ENCODE measurements at regions not wholly inside any gene's neighbourhood (a gene's known extent, or its start where the extent isn't known, plus 50 kb on each side); places are given as distances from the start of the nearest gene placed in this dataset.

GRCh38 chr10:35843524-35844181 is 201.6 kb upstream of the FZD8 start:
- H3K36me3 ChIP-seq, result no peaks in the 10 kb centered on the region
- H3K4me3 ChIP-seq, result no peak overlapping the region
- DNase-seq (ENCODE audit: low spot score in 2 of 2), result no peak
- no peaks in the 10 kb centered on the region for H3K27me3 ChIP-seq
- TF ChIP-seq POLR2A (IDR thresholded peaks at IDR 0.05), result no peak
- TF ChIP-seq EP300 (IDR thresholded peaks at IDR 0.05), result no peak
- no peak for TF ChIP-seq CTCF (IDR thresholded peaks at IDR 0.05)
- peaks cover 0 to 22% (median 3%) of the 10 kb centered on the region in 4 donors for H3K9me3 ChIP-seq
- H3K27ac ChIP-seq, result no peak overlapping the region
- peaks cover 0 to 13% (median 5%) of the 10 kb centered on the region in 4 donors for H3K4me1 ChIP-seq
- WGBS, 2 donors, result 28 to 29% methylated on average over 13 of the region's 13 CpGs

- no peak for DNase-seq (ENCODE audit: low spot score in 2 of 2)
- WGBS, 2 donors, result 86 to 92% methylated on average over 2 of the region's 2 CpGs
- Histone ChIP-seq H3K27me3 (no peaks in the 10 kb centered on the region), H3K4me3 (no peak overlapping the region), H3K9me3 (peaks cover 0 to 22% (median 3%) of the 10 kb centered on the region in 4 donors), H3K4me1 (no peaks in the 10 kb centered on the region), H3K36me3 (no peaks in the 10 kb centered on the region), H3K27ac (no peak overlapping the region)
- TF ChIP-seq EP300 (IDR thresholded peaks at IDR 0.05) (no peak), CTCF (IDR thresholded peaks at IDR 0.05) (no peak), POLR2A (IDR thresholded peaks at IDR 0.05) (no peak)
These were observed 196.0 kb upstream of the FZD8 start for GRCh38 chr10:35838054-35838453.

GRCh38 chr10:35835545-35835944 is 193.4 kb upstream of the FZD8 start:
- 95% methylated on average over 3 of the region's 3 CpGs for WGBS, 2 donors
- no peaks in the 10 kb centered on the region for H3K36me3 ChIP-seq
- TF ChIP-seq CTCF (IDR thresholded peaks at IDR 0.05), result no peak
- no peak for TF ChIP-seq POLR2A (IDR thresholded peaks at IDR 0.05)
- TF ChIP-seq EP300 (IDR thresholded peaks at IDR 0.05), result no peak

GRCh38 chr10:35834877-35835494 is 192.9 kb upstream of the FZD8 start:
- Histone ChIP-seq H3K27ac (no peak overlapping the region), H3K4me1 (no peaks in the 10 kb centered on the region), H3K36me3 (no peaks in the 10 kb centered on the region), H3K9me3 (peaks cover 0 to 5% (median 0%) of the 10 kb centered on the region in 4 donors), H3K4me3 (no peak overlapping the region), H3K27me3 (no peaks in the 10 kb centered on the region)
- DNase-seq (ENCODE audit: low spot score in 2 of 2), result no peak
- WGBS, 2 donors, result 93% methylated on average over 10 of the region's 10 CpGs
- no peak for TF ChIP-seq EP300 (IDR thresholded peaks at IDR 0.05)
- TF ChIP-seq POLR2A (IDR thresholded peaks at IDR 0.05), result no peak
- TF ChIP-seq CTCF (IDR thresholded peaks at IDR 0.05), result no peak

More at GRCh38 chr10:35835545-35835944, 193.4 kb upstream of the FZD8 start:
- Histone ChIP-seq H3K27me3 (no peaks in the 10 kb centered on the region), H3K27ac (no peak overlapping the region), H3K4me1 (no peaks in the 10 kb centered on the region), H3K4me3 (no peak overlapping the region), H3K9me3 (peaks cover 0 to 11% (median 0%) of the 10 kb centered on the region in 4 donors)
- DNase-seq (ENCODE audit: low spot score in 2 of 2), result no peak

GRCh38 chr10:35827783-35828182 is 185.7 kb upstream of the FZD8 start:
- H3K27ac ChIP-seq, result no peak overlapping the region
- no peak for DNase-seq (ENCODE audit: low spot score in 2 of 2)
- no peaks in the 10 kb centered on the region for H3K27me3 ChIP-seq
- 86 to 88% methylated on average over 9 of the region's 9 CpGs for WGBS, 2 donors
- H3K4me1 ChIP-seq, result peaks cover 0 to 5% (median 0%) of the 10 kb centered on the region in 4 donors
- H3K36me3 ChIP-seq, result no peaks in the 10 kb centered on the region
- H3K4me3 ChIP-seq, result no peak overlapping the region
- H3K9me3 ChIP-seq, result no peaks in the 10 kb centered on the region
- TF ChIP-seq POLR2A (IDR thresholded peaks at IDR 0.05), result no peak
